Aorta (tissue), 5 donors: ENCODE measurements at regions not wholly inside any gene's neighbourhood (a gene's known extent, or its start where the extent isn't known, plus 50 kb on each side); places are given as distances from the start of the nearest gene placed in this dataset.
"Not testable (repeated sequence)": the region's sequence is repeated elsewhere in the genome, so short reads cannot be mapped to it uniquely, and the experiment has no call there.

Experiments used
- ATAC-seq: fragments of 200-7000 bp; cut with Tn5 transposase; one replicate; pipeline ENCODE4 v1.9.1; 2022; ENCODE audit warnings: moderate library complexity; ENCODE audit not compliant: low FRiP score
- DNase-seq, 2 donors: peaks; one replicate each; pipeline ENCODE4 v3.0.0-alpha.2; 2020
- H3K27ac ChIP-seq, 2 donors: one replicate each; pipeline ENCODE4 v1.5.1; 2013; ENCODE audit warnings: low read length in 2 of 2, mild to moderate bottlenecking in 2 of 2, moderate library complexity in 2 of 2, control low read depth in 1 of 2, inconsistent platforms in 1 of 2, low read depth in 1 of 2
- H3K27me3 ChIP-seq, 2 donors: one replicate each; pipeline ENCODE4 v1.6.1; 2013; ENCODE audit warnings: control low read depth in 1 of 2, low read length in 1 of 2, mild to moderate bottlenecking in 1 of 2, moderate library complexity in 1 of 2; ENCODE audit not compliant: insufficient read depth in 2 of 2, control insufficient read depth in 1 of 2
- H3K36me3 ChIP-seq, 2 donors: one replicate each; pipeline ENCODE4 v1.6.1; 2013; ENCODE audit warnings: control low read depth in 1 of 2, low read length in 1 of 2, mild to moderate bottlenecking in 1 of 2; ENCODE audit not compliant: insufficient read depth in 2 of 2, control insufficient read depth in 1 of 2
- H3K4me1 ChIP-seq, 2 donors: one replicate each; pipeline ENCODE4 v1.6.1; 2013; ENCODE audit warnings: low read length in 2 of 2, control low read depth in 1 of 2, mild to moderate bottlenecking in 1 of 2, moderate library complexity in 1 of 2; ENCODE audit not compliant: insufficient read depth in 2 of 2, control insufficient read depth in 1 of 2
- H3K4me3 ChIP-seq, 2 donors: one replicate each; pipeline ENCODE4 v1.5.1; 2013; ENCODE audit warnings: low read length in 2 of 2, control low read depth in 1 of 2, mild to moderate bottlenecking in 1 of 2
- H3K9me3 ChIP-seq: one replicate; pipeline ENCODE4 v1.6.1; 2013; ENCODE audit warnings: mild to moderate bottlenecking, low read length; ENCODE audit not compliant: control insufficient read depth
- WGBS, 2 donors: extraction: QIAGEN DNeasy Blood & Tissue Kit; methylation state at CpG; one replicate each; pipeline ENCODE4 v1.1.7; 2013; 5-methylcytosine and 5-hydroxymethylcytosine counted together
- intact Hi-C, 2 donors: fragments of 100-400 bp; cut with DNase I; formaldehyde crosslinking; loops; one replicate each; pipeline versions ENCODE4 v1.14.2 to v1.15.0; 2022
- donor health status: healthy with polysubstance abuse.
- donor health status: Bipolar disorder and iron deficiency.
- donor health status: DM: no; HTN: no; CAD: no.
- donor health status: DM: no; HTN: no; CAD: no.
- donor health status: DM: yes; HTN: yes; CAD: no.

- Histone ChIP-seq H3K36me3 (no peaks in the 10 kb centered on the region), H3K27me3 (no peaks in the 10 kb centered on the region), H3K4me3 (no peak overlapping the region), H3K4me1 (no peaks in the 10 kb centered on the region), H3K27ac (no peak overlapping the region), H3K9me3 (no peaks in the 10 kb centered on the region)
- intact Hi-C loops = no loop called here
- ATAC-seq = no peak
- no peak for DNase-seq
Observed at GRCh38 chr2:235223011-235223410, 270.8 kb upstream of the AGAP1 start.

GRCh38 chr2:235224410-235224809, 269.4 kb upstream of the AGAP1 start:
- ATAC-seq (no peak), DNase-seq (no peak)
- intact Hi-C loops = no loop called here
- Histone ChIP-seq H3K27me3 (no peaks in the 10 kb centered on the region), H3K9me3 (no peaks in the 10 kb centered on the region), H3K4me3 (no peak overlapping the region), H3K27ac (no peak overlapping the region), H3K36me3 (no peaks in the 10 kb centered on the region), H3K4me1 (no peaks in the 10 kb centered on the region)
- WGBS, 2 donors = 84 to 94% methylated on average over 5 of the region's 5 CpGs

- Histone ChIP-seq H3K4me1 (no peaks in the 10 kb centered on the region), H3K4me3 (no peak overlapping the region), H3K27ac (no peak overlapping the region), H3K36me3 (no peaks in the 10 kb centered on the region), H3K27me3 (no peaks in the 10 kb centered on the region), H3K9me3 (no peaks in the 10 kb centered on the region)
- 93 to 94% methylated on average over 8 of the region's 8 CpGs for WGBS, 2 donors
- DNase-seq = no peak
- intact Hi-C loops = no loop called here
- no peak for ATAC-seq
Observed at GRCh38 chr2:235225261-235225660, 268.6 kb upstream of the AGAP1 start.

GRCh38 chr2:235227590-235227989, 266.3 kb upstream of the AGAP1 start:
- 40 to 63% methylated on average over 1 of the region's 1 CpG for WGBS, 2 donors
- no peak overlapping the region for H3K4me3 ChIP-seq
- ATAC-seq (no peak), DNase-seq (no peak)
- H3K36me3 ChIP-seq = no peaks in the 10 kb centered on the region
- H3K4me1 ChIP-seq = no peaks in the 10 kb centered on the region
- no peaks in the 10 kb centered on the region for H3K9me3 ChIP-seq
- intact Hi-C loops = no loop called here
- no peaks in the 10 kb centered on the region for H3K27me3 ChIP-seq
- H3K27ac ChIP-seq = no peak overlapping the region

- H3K4me1 ChIP-seq, ATAC-seq, H3K36me3 ChIP-seq, H3K27ac ChIP-seq, DNase-seq, H3K9me3 ChIP-seq, H3K4me3 ChIP-seq, H3K27me3 ChIP-seq, intact Hi-C loops: not testable (repeated sequence)
- WGBS, 2 donors = 89 to 94% methylated on average over 3 of the region's 3 CpGs
Observed at GRCh38 chr2:235228422-235228821, 265.4 kb upstream of the AGAP1 start.

- intact Hi-C loops = no loop called here
- Histone ChIP-seq H3K27ac (no peak overlapping the region), H3K9me3 (no peaks in the 10 kb centered on the region), H3K4me1 (no peaks in the 10 kb centered on the region), H3K4me3 (no peak overlapping the region), H3K36me3 (no peaks in the 10 kb centered on the region), H3K27me3 (no peaks in the 10 kb centered on the region)
- DNase-seq (no peak), ATAC-seq (no peak)
- WGBS, 2 donors = 67 to 75% methylated on average over 3 of the region's 3 CpGs
Observed at GRCh38 chr2:235229236-235229635, 264.6 kb upstream of the AGAP1 start.

GRCh38 chr2:235230821-235231601, 262.8 kb upstream of the AGAP1 start:
- Histone ChIP-seq H3K36me3 (no peaks in the 10 kb centered on the region), H3K27ac (no peak overlapping the region), H3K27me3 (no peaks in the 10 kb centered on the region), H3K9me3 (no peaks in the 10 kb centered on the region), H3K4me1 (no peaks in the 10 kb centered on the region), H3K4me3 (no peak overlapping the region)
- intact Hi-C loops = no loop called here
- ATAC-seq = peak; percentile 19
- 48 to 49% methylated on average over 8 of the region's 8 CpGs for WGBS, 2 donors
- no peak for DNase-seq

- H3K36me3 ChIP-seq = no peaks in the 10 kb centered on the region
- DNase-seq (no peak), ATAC-seq (no peak)
- H3K9me3 ChIP-seq = no peaks in the 10 kb centered on the region
- no peaks in the 10 kb centered on the region for H3K27me3 ChIP-seq
- WGBS, 2 donors = 81 to 83% methylated on average over 20 of the region's 20 CpGs
- H3K4me3 ChIP-seq = no peak overlapping the region
- intact Hi-C loops = no loop called here
- no peak overlapping the region for H3K27ac ChIP-seq
- no peaks in the 10 kb centered on the region for H3K4me1 ChIP-seq
Observed at GRCh38 chr2:235232449-235233433, 261.1 kb upstream of the AGAP1 start.
